T-cell (primary cell): ENCODE measurements at regions not wholly inside any gene's neighbourhood (a gene's known extent, or its start where the extent isn't known, plus 50 kb on each side); places are given as distances from the start of the nearest gene placed in this dataset.

Experiments
- ATAC-seq, 4 experiments: fragments of 200-7000 bp in 3 of 4; fragments of 150-1000 bp in 1 of 4; cut with Tn5 transposase; replicated peaks in 1 of 4; 1 replicate in 3 of 4; 2 replicates in 1 of 4; pipeline ENCODE4 v1.10.0; 2021; ENCODE audit warnings: moderate library complexity in 3 of 4, mild to moderate bottlenecking in 2 of 4, moderate number of reproducible peaks in 1 of 4
- CTCF ChIA-PET, 2 donors: fragments of 300-600 bp; sonication (Branson Sonifier 250); formaldehyde crosslinking; loops; one replicate each; lab custom pipeline; 2022; ENCODE audit warnings: antibody characterized with exemption in 2 of 2; lab: Charles Lee
- POLR2A ChIA-PET, 2 donors: fragments of 300-600 bp; sonication (Branson Sonifier 250); formaldehyde crosslinking; loops; one replicate each; lab custom pipeline; 2022; ENCODE audit warnings: antibody characterized with exemption in 2 of 2; lab: Charles Lee
- DNase-seq, 35 experiments: peaks; one replicate each; pipeline versions ENCODE4 v3.0.0 to v3.0.0-alpha.2; 2013 to 2023
- H3K27ac ChIP-seq: one replicate; pipeline ENCODE4 v1.5.1; 2013; ENCODE audit warnings: low read length
- H3K27me3 ChIP-seq, 2 experiments: replicated peaks in 1 of 2; 1 replicate in 1 of 2; 2 replicates in 1 of 2; pipeline versions ENCODE4 v1.6.1 to v1.7.0; 2013; ENCODE audit warnings: low read length in 1 of 2, mixed read lengths in 1 of 2; ENCODE audit not compliant: control insufficient read depth in 2 of 2, insufficient read depth in 2 of 2; ENCODE audit errors: extremely low read depth in 1 of 2
- H3K36me3 ChIP-seq, 2 donors: 1 replicate in 1 of 2; 2 replicates in 1 of 2; pipeline versions ENCODE4 v1.6.1 to v1.7.0; 2013; ENCODE audit warnings: low read length in 1 of 2; ENCODE audit not compliant: control insufficient read depth in 2 of 2, insufficient read depth in 1 of 2; ENCODE audit errors: extremely low read depth in 1 of 2
- H3K4me1 ChIP-seq, 2 experiments: 1 replicate in 1 of 2; 2 replicates in 1 of 2; pipeline versions ENCODE4 v1.6.1 to v1.7.0; 2013; ENCODE audit warnings: low read length in 2 of 2, mixed read lengths in 1 of 2; ENCODE audit not compliant: insufficient read depth in 2 of 2, control insufficient read depth in 1 of 2; ENCODE audit errors: extremely low read depth in 1 of 2
- H3K4me3 ChIP-seq, 2 donors: 1 replicate in 1 of 2; 2 replicates in 1 of 2; pipeline versions ENCODE4 v1.5.1 to v1.7.0; 2013; ENCODE audit warnings: mild to moderate bottlenecking in 2 of 2, low read length in 1 of 2, moderate library complexity in 1 of 2; ENCODE audit not compliant: control insufficient read depth in 1 of 2; ENCODE audit errors: extremely low read depth in 1 of 2
- H3K9me3 ChIP-seq: 2 replicates; pipeline ENCODE4 v1.7.0; 2013
- H3K27ac Mint-ChIP-seq, 2 donors: one replicate each; pipeline ENCODE4 v1.8.0; 2020 to 2021; ENCODE audit warnings: mild to moderate bottlenecking in 2 of 2, mixed read lengths in 2 of 2
- H3K27me3 Mint-ChIP-seq, 2 donors: one replicate each; pipeline ENCODE4 v1.8.0; 2021 to 2022; ENCODE audit warnings: mixed read lengths in 2 of 2
- H3K36me3 Mint-ChIP-seq: one replicate; pipeline ENCODE4 v1.8.0; 2021; ENCODE audit warnings: mixed read lengths
- H3K4me1 Mint-ChIP-seq, 3 donors: one replicate each; pipeline ENCODE4 v1.8.0; 2020 to 2022; ENCODE audit warnings: mixed read lengths in 3 of 3, mild to moderate bottlenecking in 1 of 3
- H3K4me3 Mint-ChIP-seq, 3 donors: one replicate each; pipeline ENCODE4 v1.8.0; 2020 to 2022; ENCODE audit warnings: mild to moderate bottlenecking in 3 of 3, mixed read lengths in 3 of 3, moderate library complexity in 3 of 3
- H3K9me3 Mint-ChIP-seq, 3 donors: one replicate each; pipeline ENCODE4 v1.8.0; 2020 to 2022; ENCODE audit warnings: mixed read lengths in 3 of 3
- WGBS: methylation state at CpG from one replicate; pipeline ENCODE4 v1.1.5; 2013; ENCODE audit warnings: missing lambda C conversion rate; ENCODE audit not compliant: insufficient coverage; 5-methylcytosine and 5-hydroxymethylcytosine counted together

GRCh38 chr5:17354265-17354664 lies 136.8 kb downstream of the BASP1 start:
- no peak for DNase-seq
- Histone ChIP-seq H3K4me1 (no peaks in the 10 kb centered on the region), H3K9me3 (no peaks in the 10 kb centered on the region), H3K27me3 (no peaks in the 10 kb centered on the region), H3K4me3 (no peak overlapping the region), H3K36me3 (no peaks in the 10 kb centered on the region), H3K27ac (no peak overlapping the region)
- Mint-ChIP-seq H3K4me3 (no peak overlapping the region), H3K36me3 (no peaks in the 10 kb centered on the region), H3K27ac (no peak overlapping the region), H3K9me3 (peaks cover 6 to 10% (median 7%) of the 10 kb centered on the region in 3 donors), H3K4me1 (no peaks in the 10 kb centered on the region), H3K27me3 (no peaks in the 10 kb centered on the region)
- POLR2A ChIA-PET = no interaction called here
- no peak for ATAC-seq
- 95% methylated on average over 32 of the region's 32 CpGs for WGBS
- CTCF ChIA-PET = no interaction called here

- no peak overlapping the region for H3K4me3 Mint-ChIP-seq
- WGBS = no CpG with 5 or more reads among the region's 3 CpGs
- no peak overlapping the region for H3K27ac ChIP-seq
- no peaks in the 10 kb centered on the region for H3K4me1 Mint-ChIP-seq
- H3K9me3 Mint-ChIP-seq = peaks cover 6 to 9% (median 7%) of the 10 kb centered on the region in 3 donors
- H3K27me3 ChIP-seq = no peaks in the 10 kb centered on the region
- H3K4me1 ChIP-seq = no peaks in the 10 kb centered on the region
- no peaks in the 10 kb centered on the region for H3K27me3 Mint-ChIP-seq
- POLR2A ChIA-PET = no interaction called here
- no peaks in the 10 kb centered on the region for H3K36me3 ChIP-seq
- H3K27ac Mint-ChIP-seq = no peak overlapping the region
- no peaks in the 10 kb centered on the region for H3K36me3 Mint-ChIP-seq
- no peak for DNase-seq
- no peak for ATAC-seq
- CTCF ChIA-PET = no interaction called here
- H3K4me3 ChIP-seq = no peak overlapping the region
- H3K9me3 ChIP-seq = no peaks in the 10 kb centered on the region
Observed at GRCh38 chr5:17355586-17356346, 138.3 kb downstream of the BASP1 start.

- POLR2A ChIA-PET = no interaction called here
- no peaks in the 10 kb centered on the region for H3K27me3 ChIP-seq
- CTCF ChIA-PET = no interaction called here
- no peak overlapping the region for H3K4me3 ChIP-seq
- H3K4me1 Mint-ChIP-seq = no peaks in the 10 kb centered on the region
- no peaks in the 10 kb centered on the region for H3K36me3 ChIP-seq
- H3K9me3 ChIP-seq = no peaks in the 10 kb centered on the region
- no peak overlapping the region for H3K27ac Mint-ChIP-seq
- no peak overlapping the region for H3K4me3 Mint-ChIP-seq
- no peaks in the 10 kb centered on the region for H3K4me1 ChIP-seq
- ATAC-seq = no peak
- no peaks in the 10 kb centered on the region for H3K27me3 Mint-ChIP-seq
- peaks cover 6 to 9% (median 7%) of the 10 kb centered on the region in 3 donors for H3K9me3 Mint-ChIP-seq
- no peaks in the 10 kb centered on the region for H3K36me3 Mint-ChIP-seq
- DNase-seq = no peak
- no CpG with 5 or more reads among the region's 1 CpG for WGBS
- H3K27ac ChIP-seq = no peak overlapping the region
Observed at GRCh38 chr5:17356551-17356950, 139.1 kb downstream of the BASP1 start.

- no peak overlapping the region for H3K27ac Mint-ChIP-seq
- DNase-seq (no peak), ATAC-seq (no peak)
- Histone ChIP-seq H3K36me3 (no peaks in the 10 kb centered on the region), H3K9me3 (no peaks in the 10 kb centered on the region), H3K27ac (no peak overlapping the region), H3K4me1 (no peaks in the 10 kb centered on the region), H3K4me3 (no peak overlapping the region), H3K27me3 (no peaks in the 10 kb centered on the region)
- no peaks in the 10 kb centered on the region for H3K36me3 Mint-ChIP-seq
- no peaks in the 10 kb centered on the region for H3K27me3 Mint-ChIP-seq
- ChIA-PET CTCF (no interaction called here), POLR2A (no interaction called here)
- H3K9me3 Mint-ChIP-seq = peaks cover 3 to 9% (median 7%) of the 10 kb centered on the region in 3 donors
- H3K4me1 Mint-ChIP-seq = no peaks in the 10 kb centered on the region
- H3K4me3 Mint-ChIP-seq = no peak overlapping the region
- WGBS = 65% methylated on average over 2 of the region's 3 CpGs
Observed at GRCh38 chr5:17357504-17357903, 140.1 kb downstream of the BASP1 start.

- Mint-ChIP-seq H3K27ac (no peak overlapping the region), H3K27me3 (no peaks in the 10 kb centered on the region), H3K4me1 (no peaks in the 10 kb centered on the region), H3K9me3 (peaks cover 3 to 9% (median 7%) of the 10 kb centered on the region in 3 donors), H3K36me3 (no peaks in the 10 kb centered on the region), H3K4me3 (no peak overlapping the region)
- Histone ChIP-seq H3K4me1 (no peaks in the 10 kb centered on the region), H3K4me3 (no peak overlapping the region), H3K27ac (no peak overlapping the region), H3K9me3 (no peaks in the 10 kb centered on the region), H3K27me3 (no peaks in the 10 kb centered on the region), H3K36me3 (no peaks in the 10 kb centered on the region)
- DNase-seq = no peak
- ChIA-PET CTCF (no interaction called here), POLR2A (no interaction called here)
- WGBS = no CpG with 5 or more reads among the region's 3 CpGs
- no peak for ATAC-seq
Observed at GRCh38 chr5:17358031-17358430, 140.0 kb upstream of the TAF11L2 start.

- H3K9me3 ChIP-seq = no peaks in the 10 kb centered on the region
- no peak overlapping the region for H3K27ac ChIP-seq
- no peaks in the 10 kb centered on the region for H3K36me3 ChIP-seq
- DNase-seq (no peak), ATAC-seq (no peak)
- 95% methylated on average over 6 of the region's 11 CpGs for WGBS
- Mint-ChIP-seq H3K4me1 (no peaks in the 10 kb centered on the region), H3K4me3 (no peak overlapping the region), H3K9me3 (peaks cover 0 to 9% (median 7%) of the 10 kb centered on the region in 3 donors), H3K27ac (no peak overlapping the region), H3K36me3 (no peaks in the 10 kb centered on the region), H3K27me3 (no peaks in the 10 kb centered on the region)
- no peaks in the 10 kb centered on the region for H3K4me1 ChIP-seq
- ChIA-PET POLR2A (no interaction called here), CTCF (no interaction called here)
- H3K27me3 ChIP-seq = no peaks in the 10 kb centered on the region
- no peak overlapping the region for H3K4me3 ChIP-seq
Observed at GRCh38 chr5:17359451-17360011, 138.5 kb upstream of the TAF11L2 start.
